Sigmoid colon (tissue), 4 donors: ENCODE measurements at regions not wholly inside any gene's neighbourhood (a gene's known extent, or its start where the extent isn't known, plus 50 kb on each side); places are given as distances from the start of the nearest gene placed in this dataset.
"Not testable (repeated sequence)": the region's sequence is repeated elsewhere in the genome, so short reads cannot be mapped to it uniquely, and the experiment has no call there.

Source experiments
- EP300 ChIP-seq, 4 donors: sonication (generic); formaldehyde crosslinking; IDR thresholded peaks; one replicate each; pipeline ENCODE4 v1.6.1; 2017; ENCODE audit warnings: antibody characterized with exemption in 4 of 4
- POLR2A ChIP-seq, 2 donors: fragments of 450-650 bp; IDR thresholded peaks; one replicate each; pipeline ENCODE4 v1.6.1; 2016; ENCODE audit warnings: antibody characterized with exemption in 2 of 2, mild to moderate bottlenecking in 2 of 2, moderate library complexity in 2 of 2
- POLR2AphosphoS5 ChIP-seq, 4 donors: sonication (generic); formaldehyde crosslinking; IDR thresholded peaks; one replicate each; pipeline ENCODE4 v1.6.1; 2017; ENCODE audit warnings: antibody characterized with exemption in 4 of 4
- TF ChIP-seq, protein P1 (sequence below), 4 experiments: fragments of 450-650 bp in 3 of 4; fragments of 200-600 bp in 1 of 4; IDR thresholded peaks; one replicate each; pipeline ENCODE4 v1.5.1; 2016 to 2019; ENCODE audit warnings: antibody characterized with exemption in 4 of 4, mild to moderate bottlenecking in 3 of 4, moderate library complexity in 2 of 4

DNA sequence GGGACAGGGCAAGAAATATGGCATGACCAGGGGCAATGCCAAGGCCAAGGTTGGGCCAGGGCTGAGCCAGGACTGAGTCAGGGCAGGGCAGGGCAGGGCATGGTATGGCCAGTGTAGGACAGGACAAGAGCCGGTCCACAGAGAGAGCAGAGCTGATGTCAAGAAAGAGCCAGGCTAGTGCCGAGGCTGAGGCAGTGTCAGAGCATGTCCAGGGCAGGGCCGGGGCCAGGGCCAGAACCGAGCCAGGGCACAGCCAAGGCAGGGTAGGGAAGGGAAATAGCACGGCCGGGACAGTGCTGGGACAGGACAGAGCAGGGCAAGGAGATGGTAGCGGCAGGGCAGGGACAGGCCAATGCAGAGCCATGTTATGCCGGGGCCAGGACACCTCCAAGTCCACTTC lies 2875.1 kb downstream of the RPIA start:
- TF ChIP-seq, protein P1, sequence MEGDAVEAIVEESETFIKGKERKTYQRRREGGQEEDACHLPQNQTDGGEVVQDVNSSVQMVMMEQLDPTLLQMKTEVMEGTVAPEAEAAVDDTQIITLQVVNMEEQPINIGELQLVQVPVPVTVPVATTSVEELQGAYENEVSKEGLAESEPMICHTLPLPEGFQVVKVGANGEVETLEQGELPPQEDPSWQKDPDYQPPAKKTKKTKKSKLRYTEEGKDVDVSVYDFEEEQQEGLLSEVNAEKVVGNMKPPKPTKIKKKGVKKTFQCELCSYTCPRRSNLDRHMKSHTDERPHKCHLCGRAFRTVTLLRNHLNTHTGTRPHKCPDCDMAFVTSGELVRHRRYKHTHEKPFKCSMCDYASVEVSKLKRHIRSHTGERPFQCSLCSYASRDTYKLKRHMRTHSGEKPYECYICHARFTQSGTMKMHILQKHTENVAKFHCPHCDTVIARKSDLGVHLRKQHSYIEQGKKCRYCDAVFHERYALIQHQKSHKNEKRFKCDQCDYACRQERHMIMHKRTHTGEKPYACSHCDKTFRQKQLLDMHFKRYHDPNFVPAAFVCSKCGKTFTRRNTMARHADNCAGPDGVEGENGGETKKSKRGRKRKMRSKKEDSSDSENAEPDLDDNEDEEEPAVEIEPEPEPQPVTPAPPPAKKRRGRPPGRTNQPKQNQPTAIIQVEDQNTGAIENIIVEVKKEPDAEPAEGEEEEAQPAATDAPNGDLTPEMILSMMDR (IDR thresholded peaks at IDR 0.05), result not testable (repeated sequence)
- not testable (repeated sequence) for TF ChIP-seq POLR2AphosphoS5, EP300, POLR2A (IDR thresholded peaks at IDR 0.05)
